K562 (cell line): ENCODE measurements at regions not wholly inside any gene's neighbourhood (a gene's known extent, or its start where the extent isn't known, plus 50 kb on each side); places are given as distances from the start of the nearest gene placed in this dataset.

Experiments
- FOXK2 ChIP-seq, 2 experiments: fragments of 450-650 bp; IDR thresholded peaks in 1 of 2; conservative IDR thresholded peaks in 1 of 2; 2 replicates each; pipeline ENCODE4 v1.6.1; 2016; ENCODE audit warnings: low read depth in 2 of 2, mild to moderate bottlenecking in 1 of 2
- HDAC2 ChIP-seq: fragments of 450-650 bp; IDR thresholded peaks from 2 replicates; pipeline ENCODE4 v1.6.1; 2016; ENCODE audit warnings: mild to moderate bottlenecking
- KLF16 ChIP-seq: IDR thresholded peaks from 2 replicates; pipeline ENCODE4 v1.6.1; 2016; ENCODE audit warnings: antibody characterized with exemption
- NR2F6 ChIP-seq: fragments of 450-650 bp; formaldehyde crosslinking; IDR thresholded peaks from 2 replicates; pipeline ENCODE4 v1.4.0; 2020; ENCODE audit warnings: mild to moderate bottlenecking
- POLR2A ChIP-seq: fragments of 450-650 bp; conservative IDR thresholded peaks from 2 replicates; pipeline ENCODE4 v1.6.1; 2016
- POLR2AphosphoS5 ChIP-seq: IDR thresholded peaks from 2 replicates; pipeline ENCODE4 v1.6.1; 2011; ENCODE audit warnings: mild to moderate bottlenecking, low read depth, low read length, moderate library complexity; ENCODE audit not compliant: control insufficient read depth, insufficient read depth
- TEAD4 ChIP-seq, 2 experiments: sonication (generic) in 1 of 2; formaldehyde crosslinking in 1 of 2; IDR thresholded peaks; 2 replicates each; pipeline versions ENCODE4 v1.6.1 to v1.8.0; 2012 to 2022; ENCODE audit warnings: borderline replicate concordance in 1 of 2, inconsistent platforms in 1 of 2, low read length in 1 of 2, mild to moderate bottlenecking in 1 of 2, missing genetic modification reagents in 1 of 2
- ZBTB8A ChIP-seq: fragments of 450-650 bp; IDR thresholded peaks from 2 replicates; pipeline ENCODE4 v1.6.1; 2018; ENCODE audit warnings: mild to moderate bottlenecking, moderate library complexity; ENCODE audit not compliant: partially characterized antibody
- ZC3H8 ChIP-seq: fragments of 450-650 bp; IDR thresholded peaks from 2 replicates; pipeline ENCODE4 v1.6.1; 2017
- ZFX ChIP-seq: sonication (generic); formaldehyde crosslinking; IDR thresholded peaks from 2 replicates; pipeline ENCODE4 v1.8.0; 2022; ENCODE audit warnings: mild to moderate bottlenecking, missing genetic modification reagents, moderate library complexity
- ZNF707 ChIP-seq: fragments of 250-450 bp; sonication (Bioruptor Pico); conservative IDR thresholded peaks from 2 replicates; pipeline ENCODE4 v1.8.0; 2022; ENCODE audit warnings: inconsistent platforms, mild to moderate bottlenecking, moderate library complexity
- TF ChIP-seq, protein P1 (sequence below), 2 experiments: fragments of 450-650 bp; IDR thresholded peaks; 2 replicates each; pipeline ENCODE4 v1.6.1; 2016
- TF ChIP-seq, protein P2 (sequence below): conservative IDR thresholded peaks from 2 replicates; pipeline ENCODE4 v1.6.1; 2011; ENCODE audit warnings: low read depth, mild to moderate bottlenecking, low read length; ENCODE audit not compliant: control insufficient read depth

DNA sequence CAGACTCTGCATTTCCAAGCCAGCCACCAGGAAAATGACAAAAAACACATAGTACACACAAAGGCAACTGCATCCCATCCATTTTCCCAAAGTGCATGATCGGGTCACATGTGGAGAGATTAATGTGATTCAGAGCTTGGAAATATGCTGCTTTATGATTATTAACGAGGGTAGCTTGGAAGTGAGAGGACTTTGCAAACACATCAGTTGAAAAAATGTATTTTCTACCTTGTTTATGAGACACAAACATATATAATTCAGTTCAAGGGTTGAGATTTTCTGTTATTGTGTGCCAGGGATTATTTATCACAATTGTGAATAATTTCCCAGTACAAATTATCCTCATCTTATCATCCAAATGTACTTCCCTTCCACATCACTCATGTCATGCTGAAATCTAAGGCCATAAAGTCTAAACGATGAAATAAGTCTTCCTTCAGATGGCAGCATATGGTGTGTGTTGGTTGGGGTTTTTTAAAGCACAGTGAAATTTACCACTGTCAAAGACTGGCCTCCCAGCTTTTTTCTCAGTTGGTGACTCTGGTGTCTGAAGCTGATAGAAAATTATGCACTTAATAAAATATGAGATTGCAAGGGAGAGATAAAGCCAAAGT, 104.7 kb upstream of the ADAMTS18 start:
- TF ChIP-seq, protein P1, sequence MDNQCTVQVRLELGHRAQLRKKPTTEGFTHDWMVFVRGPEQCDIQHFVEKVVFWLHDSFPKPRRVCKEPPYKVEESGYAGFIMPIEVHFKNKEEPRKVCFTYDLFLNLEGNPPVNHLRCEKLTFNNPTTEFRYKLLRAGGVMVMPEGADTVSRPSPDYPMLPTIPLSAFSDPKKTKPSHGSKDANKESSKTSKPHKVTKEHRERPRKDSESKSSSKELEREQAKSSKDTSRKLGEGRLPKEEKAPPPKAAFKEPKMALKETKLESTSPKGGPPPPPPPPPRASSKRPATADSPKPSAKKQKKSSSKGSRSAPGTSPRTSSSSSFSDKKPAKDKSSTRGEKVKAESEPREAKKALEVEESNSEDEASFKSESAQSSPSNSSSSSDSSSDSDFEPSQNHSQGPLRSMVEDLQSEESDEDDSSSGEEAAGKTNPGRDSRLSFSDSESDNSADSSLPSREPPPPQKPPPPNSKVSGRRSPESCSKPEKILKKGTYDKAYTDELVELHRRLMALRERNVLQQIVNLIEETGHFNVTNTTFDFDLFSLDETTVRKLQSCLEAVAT (IDR thresholded peaks at IDR 0.05) = no peak
- TF ChIP-seq ZFX (CRISPR knock-in tag) (no peak), KLF16 (no peak), POLR2A (no peak), TEAD4 (IDR thresholded peaks at IDR 0.05; ENCODE audit: low read length) (no peak), TEAD4 (CRISPR knock-in tag; IDR thresholded peaks at IDR 0.05; ENCODE audit: borderline replicate concordance) (no peak), POLR2AphosphoS5 (no peak), NR2F6 (no peak), ZNF707 (no peak), ZC3H8 (no peak), HDAC2 (no peak), ZBTB8A (no peak), FOXK2 (conservative IDR thresholded peaks at IDR 0.05 in 1 of 2, IDR thresholded peaks at IDR 0.05 in 1 of 2; ENCODE audit: low read depth in 2 of 2) (no peak)
- TF ChIP-seq, protein P2, sequence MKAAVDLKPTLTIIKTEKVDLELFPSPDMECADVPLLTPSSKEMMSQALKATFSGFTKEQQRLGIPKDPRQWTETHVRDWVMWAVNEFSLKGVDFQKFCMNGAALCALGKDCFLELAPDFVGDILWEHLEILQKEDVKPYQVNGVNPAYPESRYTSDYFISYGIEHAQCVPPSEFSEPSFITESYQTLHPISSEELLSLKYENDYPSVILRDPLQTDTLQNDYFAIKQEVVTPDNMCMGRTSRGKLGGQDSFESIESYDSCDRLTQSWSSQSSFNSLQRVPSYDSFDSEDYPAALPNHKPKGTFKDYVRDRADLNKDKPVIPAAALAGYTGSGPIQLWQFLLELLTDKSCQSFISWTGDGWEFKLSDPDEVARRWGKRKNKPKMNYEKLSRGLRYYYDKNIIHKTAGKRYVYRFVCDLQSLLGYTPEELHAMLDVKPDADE = no peak
